Spleen (tissue), 11 donors: ENCODE measurements at regions not wholly inside any gene's neighbourhood (a gene's known extent, or its start where the extent isn't known, plus 50 kb on each side); places are given as distances from the start of the nearest gene placed in this dataset.

Experiments used
- DNase-seq: peaks from one replicate; pipeline ENCODE4 v3.0.0-alpha.2; 2020
- H3K27ac ChIP-seq, 8 donors: fragments of 200-600 bp; sonication (generic) in 7 of 8; 1 replicate in 4 of 8; 2 replicates in 4 of 8; pipeline versions ENCODE4 v1.5.0 to v1.8.0; 2016 to 2021; ENCODE audit warnings: inconsistent platforms in 4 of 8, mild to moderate bottlenecking in 4 of 8, moderate library complexity in 1 of 8
- H3K27me3 ChIP-seq, 7 donors: fragments of 200-600 bp; sonication (generic) in 6 of 7; replicated peaks in 1 of 7; 1 replicate in 4 of 7; 2 replicates in 3 of 7; pipeline versions ENCODE4 v1.5.0 to v1.8.0; 2016 to 2021; ENCODE audit warnings: inconsistent platforms in 3 of 7, mild to moderate bottlenecking in 1 of 7
- H3K36me3 ChIP-seq, 6 donors: fragments of 200-600 bp; sonication (generic) in 5 of 6; 1 replicate in 4 of 6; 2 replicates in 2 of 6; pipeline versions ENCODE4 v1.5.0 to v1.8.0; 2016 to 2021; ENCODE audit warnings: inconsistent platforms in 2 of 6
- H3K4me1 ChIP-seq, 6 donors: fragments of 200-600 bp; sonication (generic) in 5 of 6; 1 replicate in 3 of 6; 2 replicates in 3 of 6; pipeline versions ENCODE4 v1.5.0 to v1.8.0; 2016 to 2021; ENCODE audit warnings: inconsistent platforms in 3 of 6
- H3K4me3 ChIP-seq, 8 donors: fragments of 200-600 bp; sonication (generic) in 7 of 8; 1 replicate in 4 of 8; 2 replicates in 4 of 8; pipeline versions ENCODE4 v1.5.0 to v1.8.0; 2016 to 2021; ENCODE audit warnings: inconsistent platforms in 4 of 8, mild to moderate bottlenecking in 4 of 8, moderate library complexity in 2 of 8
- H3K9me3 ChIP-seq, 8 donors: fragments of 200-600 bp; sonication (generic) in 7 of 8; 1 replicate in 4 of 8; 2 replicates in 4 of 8; pipeline versions ENCODE4 v1.5.0 to v1.8.0; 2016 to 2021; ENCODE audit warnings: inconsistent platforms in 4 of 8
- POLR2A ChIP-seq, 3 donors: fragments of 450-650 bp; IDR thresholded peaks; one replicate each; pipeline ENCODE4 v1.5.1; 2017; ENCODE audit warnings: antibody characterized with exemption in 3 of 3, mild to moderate bottlenecking in 1 of 3
- POLR2AphosphoS5 ChIP-seq, 3 donors: sonication (generic); formaldehyde crosslinking; IDR thresholded peaks; one replicate each; pipeline ENCODE4 v1.5.1; 2017; ENCODE audit warnings: antibody characterized with exemption in 3 of 3
- WGBS, 5 donors: extraction: QIAGEN DNeasy Blood & Tissue Kit in 3 of 5; methylation state at CpG; one replicate each; pipeline versions ENCODE4 v1.1.5 to v1.1.7; 2013 to 2018; 5-methylcytosine and 5-hydroxymethylcytosine counted together
- intact Hi-C: fragments of 100-400 bp; cut with DNase I; formaldehyde crosslinking; loops from one replicate; pipeline ENCODE4 v1.15.0; 2023; ENCODE audit warnings: low total_unique reads
- TF ChIP-seq, protein P1 (sequence below), 11 experiments: fragments of 200-600 bp in 7 of 11; fragments of 450-650 bp in 4 of 11; sonication (generic) in 4 of 11; IDR thresholded peaks in 8 of 11; conservative IDR thresholded peaks in 3 of 11; 1 replicate in 7 of 11; 2 replicates in 4 of 11; pipeline versions ENCODE4 v1.4.0 to v1.8.0; 2016 to 2021; ENCODE audit warnings: antibody characterized with exemption in 11 of 11, inconsistent platforms in 4 of 11, mild to moderate bottlenecking in 1 of 11
- donor health status: healthy with polysubstance abuse.
- donor health status: DM: no; HTN: no; CAD: no; lungs with moderate emphysema.
- donor health status: DM: no; HTN: no; CAD: no.
- donor health status: Bipolar disorder and iron deficiency.
- donor health status: healthy.
- donor health status: DM: no; HTN: no; CAD: no.
- donor health status: DM: yes; HTN: yes; CAD: no.

GRCh38 chr10:43000651-43001426 lies 76.0 kb upstream of the RET start:
- TF ChIP-seq POLR2AphosphoS5 (IDR thresholded peaks at IDR 0.05) (no peak), POLR2A (IDR thresholded peaks at IDR 0.05) (no peak)
- TF ChIP-seq, protein P1, sequence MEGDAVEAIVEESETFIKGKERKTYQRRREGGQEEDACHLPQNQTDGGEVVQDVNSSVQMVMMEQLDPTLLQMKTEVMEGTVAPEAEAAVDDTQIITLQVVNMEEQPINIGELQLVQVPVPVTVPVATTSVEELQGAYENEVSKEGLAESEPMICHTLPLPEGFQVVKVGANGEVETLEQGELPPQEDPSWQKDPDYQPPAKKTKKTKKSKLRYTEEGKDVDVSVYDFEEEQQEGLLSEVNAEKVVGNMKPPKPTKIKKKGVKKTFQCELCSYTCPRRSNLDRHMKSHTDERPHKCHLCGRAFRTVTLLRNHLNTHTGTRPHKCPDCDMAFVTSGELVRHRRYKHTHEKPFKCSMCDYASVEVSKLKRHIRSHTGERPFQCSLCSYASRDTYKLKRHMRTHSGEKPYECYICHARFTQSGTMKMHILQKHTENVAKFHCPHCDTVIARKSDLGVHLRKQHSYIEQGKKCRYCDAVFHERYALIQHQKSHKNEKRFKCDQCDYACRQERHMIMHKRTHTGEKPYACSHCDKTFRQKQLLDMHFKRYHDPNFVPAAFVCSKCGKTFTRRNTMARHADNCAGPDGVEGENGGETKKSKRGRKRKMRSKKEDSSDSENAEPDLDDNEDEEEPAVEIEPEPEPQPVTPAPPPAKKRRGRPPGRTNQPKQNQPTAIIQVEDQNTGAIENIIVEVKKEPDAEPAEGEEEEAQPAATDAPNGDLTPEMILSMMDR (IDR thresholded peaks at IDR 0.05 in 8 of 11, conservative IDR thresholded peaks at IDR 0.05 in 3 of 11) = no peak
- Histone ChIP-seq H3K27me3 (no peaks in the 10 kb centered on the region), H3K36me3 (no peaks in the 10 kb centered on the region), H3K4me1 (no peaks in the 10 kb centered on the region), H3K27ac (no peak overlapping the region), H3K4me3 (no peak overlapping the region), H3K9me3 (no peaks in the 10 kb centered on the region)
- intact Hi-C loops = no loop called here
- DNase-seq = peak; percentile 58
- 67 to 75% (median 70%) methylated on average over 14 to 16 of the region's 16 CpGs for WGBS, 5 donors

- intact Hi-C loops = no loop called here
These were observed 75.5 kb upstream of the RET start for GRCh38 chr10:43001427-43001795.

GRCh38 chr10:43002596-43002995 lies 74.3 kb upstream of the RET start:
- TF ChIP-seq, protein P1 (IDR thresholded peaks at IDR 0.05 in 8 of 11, conservative IDR thresholded peaks at IDR 0.05 in 3 of 11) = no peak
- TF ChIP-seq POLR2A (IDR thresholded peaks at IDR 0.05) (no peak), POLR2AphosphoS5 (IDR thresholded peaks at IDR 0.05) (no peak)
- H3K4me1 ChIP-seq = no peaks in the 10 kb centered on the region
- H3K27ac ChIP-seq = no peak overlapping the region
- DNase-seq = no peak
- H3K4me3 ChIP-seq = no peak overlapping the region
- H3K36me3 ChIP-seq = no peaks in the 10 kb centered on the region
- H3K9me3 ChIP-seq = no peaks in the 10 kb centered on the region
- WGBS, 5 donors = 69 to 83% (median 75%) methylated on average over 6 of the region's 6 CpGs
- intact Hi-C loops = no loop called here
- H3K27me3 ChIP-seq = no peaks in the 10 kb centered on the region

More at GRCh38 chr10:43001427-43001795, 75.5 kb upstream of the RET start:
- H3K4me1 ChIP-seq = no peaks in the 10 kb centered on the region
- no peak overlapping the region for H3K27ac ChIP-seq
- WGBS, 5 donors = 78 to 98% (median 81%) methylated on average over 2 to 3 of the region's 3 CpGs
- no peak for DNase-seq
- H3K27me3 ChIP-seq = no peaks in the 10 kb centered on the region
- no peak for TF ChIP-seq POLR2A (IDR thresholded peaks at IDR 0.05)
- TF ChIP-seq POLR2AphosphoS5 (IDR thresholded peaks at IDR 0.05) = no peak
- TF ChIP-seq, protein P1 (IDR thresholded peaks at IDR 0.05 in 8 of 11, conservative IDR thresholded peaks at IDR 0.05 in 3 of 11) = no peak
- no peaks in the 10 kb centered on the region for H3K36me3 ChIP-seq
- no peaks in the 10 kb centered on the region for H3K9me3 ChIP-seq
- no peak overlapping the region for H3K4me3 ChIP-seq

GRCh38 chr10:43006490-43006889 lies 70.4 kb upstream of the RET start:
- Histone ChIP-seq H3K36me3 (no peaks in the 10 kb centered on the region), H3K9me3 (peaks cover 0 to 17% (median 6%) of the 10 kb centered on the region in 8 donors), H3K27ac (no peak overlapping the region), H3K4me3 (no peak overlapping the region), H3K4me1 (no peaks in the 10 kb centered on the region), H3K27me3 (peaks cover 0 to 5% (median 0%) of the 10 kb centered on the region in 7 donors)
- no peak for TF ChIP-seq POLR2A (IDR thresholded peaks at IDR 0.05)
- no peak for TF ChIP-seq POLR2AphosphoS5 (IDR thresholded peaks at IDR 0.05)
- TF ChIP-seq, protein P1 (IDR thresholded peaks at IDR 0.05 in 8 of 11, conservative IDR thresholded peaks at IDR 0.05 in 3 of 11) = no peak
- 61 to 83% (median 81%) methylated on average over 1 of the region's 1 CpG for WGBS, 5 donors
- no peak for DNase-seq
- intact Hi-C loops = no loop called here
